ENCODE measurements at regions not wholly inside any gene's neighbourhood (a gene's known extent, or its start where the extent isn't known, plus 50 kb on each side); places are given as distances from the start of the nearest gene placed in this dataset.
A peak's percentile ranks its signal among the peaks of the same experiment; 100 is the strongest.

GRCh38 chr4:125992891-125993290 is 678.1 kb downstream of the FAT4 start:
- intact Hi-C loops (cut with DNase I) = no loop called here
- no peak for DNase-seq

GRCh38 chr4:125994024-125994423 is 679.3 kb downstream of the FAT4 start:
- intact Hi-C loops (cut with DNase I) = no loop called here
- DNase-seq = no peak

GRCh38 chr4:125994430-125994829 is 679.7 kb downstream of the FAT4 start:
- DNase-seq = no peak
- intact Hi-C loops (cut with DNase I) = no loop called here

- intact Hi-C loops (cut with DNase I) = no loop called here
- DNase-seq = no peak
Observed at GRCh38 chr4:126004941-126005340, 690.2 kb downstream of the FAT4 start.

- intact Hi-C loops (cut with DNase I) = no loop called here
Observed at GRCh38 chr4:126007142-126007541, 692.4 kb downstream of the FAT4 start.

GRCh38 chr4:126012691-126013290 is 698.0 kb downstream of the FAT4 start:
- intact Hi-C loops (cut with DNase I) = no loop called here
- no peak for DNase-seq

More at GRCh38 chr4:126007142-126007541, 692.4 kb downstream of the FAT4 start:
- DNase-seq = no peak

GRCh38 chr4:126018274-126018673 is 703.5 kb downstream of the FAT4 start:
- intact Hi-C loops (cut with DNase I) = no loop called here

GRCh38 chr4:126023896-126024295 is 709.1 kb downstream of the FAT4 start:
- DNase-seq = no peak
- intact Hi-C loops (cut with DNase I) = no loop called here

More at GRCh38 chr4:126018274-126018673, 703.5 kb downstream of the FAT4 start:
- DNase-seq = no peak

GRCh38 chr4:126027601-126028000 is 712.8 kb downstream of the FAT4 start:
- no peak for DNase-seq
- intact Hi-C loops (cut with DNase I) = no loop called here

GRCh38 chr4:126028876-126029275 is 714.1 kb downstream of the FAT4 start:
- DNase-seq = no peak
- intact Hi-C loops (cut with DNase I) = no loop called here

GRCh38 chr4:126037231-126037630 is 722.5 kb downstream of the FAT4 start:
- no peak for DNase-seq
- intact Hi-C loops (cut with DNase I) = no loop called here

GRCh38 chr4:126038502-126039144 is 723.9 kb downstream of the FAT4 start:
- intact Hi-C loops (cut with DNase I) = no loop called here

GRCh38 chr4:126046081-126046614 is 731.4 kb downstream of the FAT4 start:
- intact Hi-C loops (cut with DNase I) = no loop called here
- no peak for DNase-seq

More at GRCh38 chr4:126038502-126039144, 723.9 kb downstream of the FAT4 start:
- DNase-seq = no peak

GRCh38 chr4:126047114-126047513 is 732.4 kb downstream of the FAT4 start:
- no peak for DNase-seq
- intact Hi-C loops (cut with DNase I) = no loop called here

- intact Hi-C loops (cut with DNase I) = no loop called here
- DNase-seq = peak in 2 of 10 donors; percentile 16 to 49
Observed at GRCh38 chr4:126051689-126052424, 737.1 kb downstream of the FAT4 start.

GRCh38 chr4:126056116-126056650 is 741.4 kb downstream of the FAT4 start:
- intact Hi-C loops (cut with DNase I) = no loop called here
- DNase-seq = no peak

- intact Hi-C loops (cut with DNase I) = no loop called here
- no peak for DNase-seq
Observed at GRCh38 chr4:126057371-126057770, 742.6 kb downstream of the FAT4 start.

GRCh38 chr4:126058596-126058995 is 743.8 kb downstream of the FAT4 start:
- intact Hi-C loops (cut with DNase I) = no loop called here
- DNase-seq = no peak

GRCh38 chr4:126061655-126062054 is 746.9 kb downstream of the FAT4 start:
- DNase-seq = no peak
- intact Hi-C loops (cut with DNase I) = no loop called here

- intact Hi-C loops (cut with DNase I) = no loop called here
- no peak for DNase-seq
Observed at GRCh38 chr4:126065016-126065415, 750.3 kb downstream of the FAT4 start.
